Activated naive CD4-positive, alpha-beta T cell treated with anti-CD3 and anti-CD28 coated beads, Interleukin-2, amount 50 U/mL, for 72 hours (primary cell): ENCODE measurements at regions not wholly inside any gene's neighbourhood (a gene's known extent, or its start where the extent isn't known, plus 50 kb on each side); places are given as distances from the start of the nearest gene placed in this dataset.

Source experiments
- ATAC-seq, 2 donors: fragments of 150-1000 bp; cut with Tn5 transposase; 2 replicates each; pipeline ENCODE4 v1.10.0; 2021; ENCODE audit warnings: mild to moderate bottlenecking in 2 of 2, moderate library complexity in 2 of 2
- DNase-seq, 2 donors: peaks; one replicate each; pipeline ENCODE4 v3.0.0; 2021 to 2022; ENCODE audit warnings: low spot score in 2 of 2
- H3K27ac Mint-ChIP-seq, 2 donors: one replicate each; pipeline ENCODE4 v1.8.0; 2022; ENCODE audit warnings: mild to moderate bottlenecking in 2 of 2, mixed read lengths in 2 of 2
- H3K36me3 Mint-ChIP-seq, 2 donors: one replicate each; pipeline ENCODE4 v1.8.0; 2022; ENCODE audit warnings: mixed read lengths in 2 of 2
- H3K9me3 Mint-ChIP-seq, 2 donors: one replicate each; pipeline ENCODE4 v1.8.0; 2022; ENCODE audit warnings: mixed read lengths in 2 of 2

GRCh38 chr5:3345195-3345594, 250.4 kb upstream of the IRX1 start:
- Mint-ChIP-seq H3K9me3 (peaks cover 5 to 7% of the 10 kb centered on the region in 2 donors), H3K27ac (no peak overlapping the region), H3K36me3 (peaks cover 0 to 6% of the 10 kb centered on the region in 2 donors)
- DNase-seq (no peak), ATAC-seq (no peak)

GRCh38 chr5:3344671-3345070, 251.0 kb upstream of the IRX1 start:
- H3K36me3 Mint-ChIP-seq: peaks cover 0 to under 1% of the 10 kb centered on the region in 2 donors
- H3K27ac Mint-ChIP-seq: no peak overlapping the region
- peaks cover 0 to 2% of the 10 kb centered on the region in 2 donors for H3K9me3 Mint-ChIP-seq
- DNase-seq (no peak), ATAC-seq (no peak)

- Mint-ChIP-seq H3K27ac (no peak overlapping the region), H3K9me3 (no peaks in the 10 kb centered on the region), H3K36me3 (no peaks in the 10 kb centered on the region)
- no peak for DNase-seq
- no peak for ATAC-seq
Observed at GRCh38 chr5:3343911-3344310, 251.7 kb upstream of the IRX1 start.

- H3K27ac Mint-ChIP-seq: no peak overlapping the region
- no peaks in the 10 kb centered on the region for H3K9me3 Mint-ChIP-seq
- ATAC-seq: no peak
- no peak for DNase-seq
- H3K36me3 Mint-ChIP-seq: no peaks in the 10 kb centered on the region
Observed at GRCh38 chr5:3343211-3343610, 252.4 kb upstream of the IRX1 start.

- no peaks in the 10 kb centered on the region for H3K9me3 Mint-ChIP-seq
- ATAC-seq: no peak
Observed at GRCh38 chr5:3342271-3343100, 253.1 kb upstream of the IRX1 start.

GRCh38 chr5:3341446-3342240, 254.0 kb upstream of the IRX1 start:
- Mint-ChIP-seq H3K36me3 (no peaks in the 10 kb centered on the region), H3K27ac (no peak overlapping the region), H3K9me3 (no peaks in the 10 kb centered on the region)
- ATAC-seq (no peak), DNase-seq (no peak)

More at GRCh38 chr5:3342271-3343100, 253.1 kb upstream of the IRX1 start:
- no peaks in the 10 kb centered on the region for H3K36me3 Mint-ChIP-seq
- no peak for DNase-seq
- H3K27ac Mint-ChIP-seq: no peak overlapping the region

- H3K9me3 Mint-ChIP-seq: no peaks in the 10 kb centered on the region
- DNase-seq (no peak), ATAC-seq (no peak)
- H3K27ac Mint-ChIP-seq: no peak overlapping the region
- H3K36me3 Mint-ChIP-seq: no peaks in the 10 kb centered on the region
Observed at GRCh38 chr5:3340471-3340870, 255.2 kb upstream of the IRX1 start.

- Mint-ChIP-seq H3K27ac (no peak overlapping the region), H3K9me3 (no peaks in the 10 kb centered on the region), H3K36me3 (no peaks in the 10 kb centered on the region)
- no peak for DNase-seq
- ATAC-seq: no peak
Observed at GRCh38 chr5:3339798-3340115, 255.9 kb upstream of the IRX1 start.

- Mint-ChIP-seq H3K9me3 (no peaks in the 10 kb centered on the region), H3K27ac (no peak overlapping the region), H3K36me3 (no peaks in the 10 kb centered on the region)
- no peak for DNase-seq
- ATAC-seq: no peak
Observed at GRCh38 chr5:3339092-3339797, 256.4 kb upstream of the IRX1 start.

- H3K27ac Mint-ChIP-seq: no peak overlapping the region
- ATAC-seq (no peak), DNase-seq (no peak)
- peaks cover 0 to under 1% of the 10 kb centered on the region in 2 donors for H3K9me3 Mint-ChIP-seq
- H3K36me3 Mint-ChIP-seq: no peaks in the 10 kb centered on the region
Observed at GRCh38 chr5:3337812-3338541, 257.7 kb upstream of the IRX1 start.

GRCh38 chr5:3336666-3337065, 259.0 kb upstream of the IRX1 start:
- Mint-ChIP-seq H3K36me3 (peaks cover 0 to 5% of the 10 kb centered on the region in 2 donors), H3K27ac (no peak overlapping the region), H3K9me3 (peaks cover 0 to 5% of the 10 kb centered on the region in 2 donors)
- no peak for ATAC-seq
- DNase-seq: no peak

- ATAC-seq: no peak
- Mint-ChIP-seq H3K27ac (no peak overlapping the region), H3K9me3 (peaks cover 0 to 5% of the 10 kb centered on the region in 2 donors), H3K36me3 (peaks cover 0 to 5% of the 10 kb centered on the region in 2 donors)
- DNase-seq: no peak
Observed at GRCh38 chr5:3335301-3335700, 260.3 kb upstream of the IRX1 start.

GRCh38 chr5:3333836-3334235, 261.8 kb upstream of the IRX1 start:
- DNase-seq (no peak), ATAC-seq (no peak)
- Mint-ChIP-seq H3K36me3 (peaks cover 0 to 5% of the 10 kb centered on the region in 2 donors), H3K27ac (no peak overlapping the region), H3K9me3 (peaks cover 0 to 5% of the 10 kb centered on the region in 2 donors)

- no peak overlapping the region for H3K27ac Mint-ChIP-seq
- ATAC-seq (no peak), DNase-seq (no peak)
- H3K9me3 Mint-ChIP-seq: peaks cover 0 to 5% of the 10 kb centered on the region in 2 donors
- H3K36me3 Mint-ChIP-seq: peaks cover 0 to 5% of the 10 kb centered on the region in 2 donors
Observed at GRCh38 chr5:3333105-3333504, 262.5 kb upstream of the IRX1 start.

- DNase-seq: no peak
- peaks cover 0 to 5% of the 10 kb centered on the region in 2 donors for H3K36me3 Mint-ChIP-seq
- peaks cover 0 to 9% of the 10 kb centered on the region in 2 donors for H3K9me3 Mint-ChIP-seq
- no peak for ATAC-seq
- no peak overlapping the region for H3K27ac Mint-ChIP-seq
Observed at GRCh38 chr5:3331819-3332218, 263.8 kb upstream of the IRX1 start.

GRCh38 chr5:3330442-3330841, 265.2 kb upstream of the IRX1 start:
- ATAC-seq (no peak), DNase-seq (no peak)
- peaks cover 5 to 6% of the 10 kb centered on the region in 2 donors for H3K36me3 Mint-ChIP-seq
- peaks cover 6 to 9% of the 10 kb centered on the region in 2 donors for H3K9me3 Mint-ChIP-seq
- no peak overlapping the region for H3K27ac Mint-ChIP-seq
